AG04450 (cell line): ENCODE measurements at regions not wholly inside any gene's neighbourhood (a gene's known extent, or its start where the extent isn't known, plus 50 kb on each side); places are given as distances from the start of the nearest gene placed in this dataset.

Experiments
- CTCF ChIA-PET: fragments of 300-600, 350-600 bp; formaldehyde crosslinking; extraction: SDS; loops from one replicate; lab custom pipeline; 2022; ENCODE audit warnings: antibody characterized with exemption, inconsistent platforms; lab: Charles Lee
- POLR2A ChIA-PET: fragments of 350-600 bp; formaldehyde crosslinking; extraction: SDS; loops from one replicate; lab custom pipeline; 2021; ENCODE audit warnings: antibody characterized with exemption, inconsistent platforms; lab: Yijun Ruan, JAX
- DNase-seq: peaks from one replicate; pipeline ENCODE4 v3.0.0-alpha.2; 2011; ENCODE audit warnings: low read depth, low spot score
- H3K27ac ChIP-seq: one replicate; pipeline ENCODE4 v1.5.1; 2012; ENCODE audit warnings: low read depth, low read length, control low read depth
- H3K27me3 ChIP-seq: one replicate; pipeline ENCODE4 v1.6.0; 2012; ENCODE audit warnings: low read length; ENCODE audit not compliant: control insufficient read depth, insufficient read depth
- H3K4me3 ChIP-seq: 2 replicates; pipeline ENCODE4 v1.5.1; 2011; ENCODE audit warnings: mild to moderate bottlenecking, low read depth, low read length, control low read depth
- H3K9me3 ChIP-seq: 2 replicates; pipeline ENCODE4 v1.5.1; 2012; ENCODE audit warnings: low read length; ENCODE audit not compliant: control insufficient read depth, insufficient read depth
- TF ChIP-seq, protein P1 (sequence below): IDR thresholded peaks from 2 replicates; pipeline ENCODE4 v1.5.1; 2011; ENCODE audit warnings: low read depth, low read length, control low read depth, inconsistent platforms

DNA sequence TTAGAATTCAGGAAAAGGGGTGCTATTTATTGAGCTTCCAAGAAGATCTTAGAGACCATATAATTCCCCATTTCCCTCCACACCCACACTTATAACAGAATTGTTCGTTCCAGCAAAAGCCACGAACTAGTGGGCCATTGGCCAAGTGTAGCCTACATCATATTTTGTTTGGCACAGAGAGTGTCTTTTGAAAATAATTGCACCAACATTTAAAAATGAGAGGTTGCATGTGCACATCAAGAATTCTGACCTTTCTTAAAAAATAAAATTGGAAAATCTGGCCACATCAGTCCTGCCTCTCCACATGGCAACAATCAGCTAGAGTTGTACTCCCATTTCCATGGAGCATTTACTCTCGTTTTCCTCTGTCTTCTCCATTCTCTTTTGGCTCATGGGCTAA lies 655.5 kb upstream of the FANCL start:
- Histone ChIP-seq H3K27me3 (no peaks in the 10 kb centered on the region), H3K27ac (no peak overlapping the region), H3K4me3 (no peak overlapping the region), H3K9me3 (no peaks in the 10 kb centered on the region)
- POLR2A ChIA-PET: no interaction called here
- TF ChIP-seq, protein P1, sequence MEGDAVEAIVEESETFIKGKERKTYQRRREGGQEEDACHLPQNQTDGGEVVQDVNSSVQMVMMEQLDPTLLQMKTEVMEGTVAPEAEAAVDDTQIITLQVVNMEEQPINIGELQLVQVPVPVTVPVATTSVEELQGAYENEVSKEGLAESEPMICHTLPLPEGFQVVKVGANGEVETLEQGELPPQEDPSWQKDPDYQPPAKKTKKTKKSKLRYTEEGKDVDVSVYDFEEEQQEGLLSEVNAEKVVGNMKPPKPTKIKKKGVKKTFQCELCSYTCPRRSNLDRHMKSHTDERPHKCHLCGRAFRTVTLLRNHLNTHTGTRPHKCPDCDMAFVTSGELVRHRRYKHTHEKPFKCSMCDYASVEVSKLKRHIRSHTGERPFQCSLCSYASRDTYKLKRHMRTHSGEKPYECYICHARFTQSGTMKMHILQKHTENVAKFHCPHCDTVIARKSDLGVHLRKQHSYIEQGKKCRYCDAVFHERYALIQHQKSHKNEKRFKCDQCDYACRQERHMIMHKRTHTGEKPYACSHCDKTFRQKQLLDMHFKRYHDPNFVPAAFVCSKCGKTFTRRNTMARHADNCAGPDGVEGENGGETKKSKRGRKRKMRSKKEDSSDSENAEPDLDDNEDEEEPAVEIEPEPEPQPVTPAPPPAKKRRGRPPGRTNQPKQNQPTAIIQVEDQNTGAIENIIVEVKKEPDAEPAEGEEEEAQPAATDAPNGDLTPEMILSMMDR: no peak
- DNase-seq: no peak
- CTCF ChIA-PET: no interaction called here

DNA sequence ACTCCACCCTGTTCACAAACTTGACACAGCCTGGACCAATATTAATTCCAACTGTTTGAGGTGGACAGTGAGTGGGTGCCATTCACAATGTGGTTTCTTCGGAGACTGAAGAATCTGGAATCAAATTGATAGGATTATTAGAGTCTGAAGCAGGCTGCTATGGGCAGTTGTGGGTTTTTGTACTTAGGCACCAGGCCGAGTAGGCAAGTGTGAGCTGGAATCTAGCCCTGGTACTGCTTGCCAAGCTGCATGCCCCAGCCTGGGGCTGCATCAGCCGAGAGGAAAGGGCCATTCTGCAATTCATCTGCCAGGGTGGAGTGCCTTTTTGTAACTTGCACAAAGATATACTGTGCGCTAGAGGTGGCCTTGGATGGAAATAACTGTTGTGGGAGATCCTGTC lies 654.7 kb upstream of the FANCL start:
- ChIA-PET CTCF (no interaction called here), POLR2A (no interaction called here)

DNA sequence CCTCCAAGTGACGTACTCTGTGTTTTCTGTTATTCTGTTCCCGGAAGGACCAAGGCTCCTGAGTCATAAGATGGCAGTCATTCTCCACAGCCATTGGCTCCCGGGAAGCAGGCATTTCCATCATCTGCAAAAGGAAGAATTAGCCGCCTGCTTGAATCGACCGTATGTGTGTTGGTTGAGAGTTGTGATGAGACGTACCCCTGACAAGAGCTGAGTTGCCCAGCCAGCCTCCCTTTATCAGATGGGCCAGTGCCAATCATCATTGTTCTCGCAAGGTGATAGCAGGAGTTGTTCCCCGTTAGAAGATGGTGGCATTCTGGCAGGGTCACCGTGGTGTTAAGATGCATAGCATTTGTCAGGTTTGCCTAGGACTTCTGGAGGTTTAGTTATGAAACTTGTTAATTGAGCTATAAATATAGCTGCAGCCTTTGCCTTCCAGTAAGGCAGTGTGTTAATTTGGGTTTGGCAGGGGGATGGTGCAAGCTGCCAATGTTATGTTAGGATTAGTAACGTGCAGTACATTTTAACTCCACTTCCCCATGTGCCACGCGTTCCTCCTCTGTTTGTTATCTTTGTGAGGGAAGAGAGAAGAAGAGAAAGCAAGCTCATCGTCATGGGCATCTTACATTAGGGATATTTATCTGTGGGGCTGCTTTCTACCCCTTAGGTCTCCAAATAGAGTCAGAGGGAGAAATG lies 652.7 kb upstream of the FANCL start:
- no peak for DNase-seq
- no peaks in the 10 kb centered on the region for H3K9me3 ChIP-seq
- H3K27me3 ChIP-seq: no peaks in the 10 kb centered on the region
- no peak overlapping the region for H3K4me3 ChIP-seq
- ChIA-PET POLR2A (no interaction called here), CTCF (interaction anchor here (1.0 kb wide), 1 partner anchor 132 kb away, joined by 3 read pairs; no protein-coding TSS in a partner anchor)
- no peak overlapping the region for H3K27ac ChIP-seq
- TF ChIP-seq, protein P1: no peak

More for the DNA sequence above, 654.7 kb upstream of the FANCL start:
- Histone ChIP-seq H3K27ac (no peak overlapping the region), H3K9me3 (no peaks in the 10 kb centered on the region), H3K4me3 (no peak overlapping the region), H3K27me3 (no peaks in the 10 kb centered on the region)
- TF ChIP-seq, protein P1: no peak
- no peak for DNase-seq

DNA sequence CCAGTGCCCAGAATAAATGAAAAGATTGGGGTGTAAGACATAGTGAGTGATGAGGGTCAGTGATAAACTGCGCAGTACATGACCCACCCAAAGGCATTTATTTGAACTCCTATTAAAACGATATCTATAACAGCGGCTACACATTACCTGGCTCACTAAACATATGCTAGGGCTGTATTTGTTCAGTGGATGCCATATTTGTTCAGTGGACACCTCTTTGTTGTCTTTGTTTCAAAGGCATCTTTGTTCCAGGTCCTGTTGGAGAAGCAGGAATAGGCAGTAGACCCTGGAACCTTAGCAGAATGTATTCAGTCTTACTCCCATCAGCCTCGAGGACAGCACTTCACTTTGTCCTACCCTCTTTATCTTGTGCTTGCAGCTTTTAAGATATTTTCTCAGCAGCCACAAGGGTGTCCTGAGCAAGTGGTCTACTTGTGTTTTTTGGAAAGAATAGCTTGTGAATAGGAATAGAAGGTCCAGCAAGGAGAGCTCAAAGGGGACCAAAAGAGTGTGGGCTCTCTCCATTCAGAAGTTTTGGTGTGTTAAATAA lies 650.8 kb upstream of the FANCL start:
- Histone ChIP-seq H3K27ac (no peak overlapping the region), H3K9me3 (no peaks in the 10 kb centered on the region), H3K4me3 (no peak overlapping the region), H3K27me3 (no peaks in the 10 kb centered on the region)
- POLR2A ChIA-PET: no interaction called here
- CTCF ChIA-PET: interaction anchor here (0.6 kb wide), 1 partner anchor 40 kb away, joined by 3 read pairs; no protein-coding TSS in a partner anchor
- no peak for DNase-seq
- TF ChIP-seq, protein P1: no peak

DNA sequence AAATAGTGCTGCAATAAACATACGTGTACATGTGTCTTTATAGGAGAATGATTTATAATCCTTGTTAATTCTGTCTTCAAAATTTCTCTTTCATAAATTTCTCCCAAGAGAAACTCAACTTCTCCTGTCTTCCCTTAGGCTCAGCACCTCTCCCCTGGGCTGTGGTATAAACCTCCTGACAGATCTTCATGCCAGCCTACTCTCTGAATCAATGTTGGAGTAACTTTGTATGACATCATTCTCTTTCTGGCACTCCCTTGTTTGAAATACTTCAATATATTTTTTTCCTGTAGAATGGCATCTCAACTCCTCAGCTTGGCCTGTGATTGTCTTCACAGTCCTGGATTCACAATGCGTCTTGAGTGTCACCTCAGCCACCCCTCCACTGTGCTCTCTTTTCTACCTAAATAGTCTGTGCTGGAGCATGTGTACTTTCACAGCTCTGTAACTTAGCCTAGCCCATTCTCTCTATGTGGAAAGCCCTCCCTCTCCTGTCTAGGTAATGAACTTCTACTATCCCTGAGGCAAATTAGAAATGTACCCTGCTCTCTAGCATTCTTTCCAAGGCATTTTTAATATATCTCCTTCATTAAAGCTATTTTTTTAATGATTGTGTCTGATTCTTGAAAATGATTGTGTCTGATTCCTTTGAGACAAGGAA lies 649.9 kb upstream of the FANCL start:
- POLR2A ChIA-PET: no interaction called here
- no peak overlapping the region for H3K4me3 ChIP-seq
- TF ChIP-seq, protein P1: no peak
- no peak for DNase-seq
- no peaks in the 10 kb centered on the region for H3K9me3 ChIP-seq
- H3K27ac ChIP-seq: no peak overlapping the region
- no peaks in the 10 kb centered on the region for H3K27me3 ChIP-seq
- CTCF ChIA-PET: no interaction called here
